GM23338 (cell line): ENCODE measurements at regions not wholly inside any gene's neighbourhood (a gene's known extent, or its start where the extent isn't known, plus 50 kb on each side); places are given as distances from the start of the nearest gene placed in this dataset.

Source experiments
- ATAC-seq: fragments of 200-7000 bp; cut with Tn5 transposase; 3 replicates; pipeline ENCODE4 v1.9.1; 2020
- DNase-seq: peaks from one replicate; pipeline ENCODE4 v3.0.0-alpha.2; 2015; ENCODE audit warnings: low spot score
- H2AFZ ChIP-seq: fragments of 200-600 bp; sonication (generic); 2 replicates; pipeline ENCODE4 v1.8.0; 2016; ENCODE audit warnings: antibody characterized with exemption, mild to moderate bottlenecking, moderate library complexity
- H3F3A ChIP-seq: fragments of 200-600 bp; sonication (generic); replicated peaks from 2 replicates; pipeline ENCODE4 v1.8.0; 2017; ENCODE audit warnings: antibody characterized with exemption, mixed run types, low read depth
- H3K27ac ChIP-seq: fragments of 200-600 bp; sonication (generic); 2 replicates; pipeline ENCODE4 v1.6.1; 2016; ENCODE audit warnings: low read depth
- H3K27me3 ChIP-seq: fragments of 200-600 bp; sonication (generic); 2 replicates; pipeline ENCODE4 v1.8.0; 2016; ENCODE audit warnings: mild to moderate bottlenecking, mixed run types, moderate library complexity; ENCODE audit not compliant: insufficient read depth
- H3K36me3 ChIP-seq: fragments of 200-600 bp; sonication (generic); 2 replicates; pipeline ENCODE4 v1.8.0; 2016; ENCODE audit warnings: mild to moderate bottlenecking; ENCODE audit not compliant: insufficient read depth
- H3K4me1 ChIP-seq: fragments of 200-600 bp; sonication (generic); 2 replicates; pipeline ENCODE4 v1.8.0; 2016; ENCODE audit warnings: mild to moderate bottlenecking, moderate library complexity; ENCODE audit not compliant: insufficient read depth
- H3K4me2 ChIP-seq: fragments of 200-600 bp; sonication (generic); 2 replicates; pipeline ENCODE4 v1.7.1; 2017; ENCODE audit warnings: mixed run types
- H3K4me3 ChIP-seq: fragments of 200-600 bp; sonication (generic); 2 replicates; pipeline ENCODE4 v1.6.1; 2016; ENCODE audit warnings: mixed run types
- H3K79me2 ChIP-seq: fragments of 200-600 bp; sonication (generic); replicated peaks from 2 replicates; pipeline ENCODE4 v1.8.0; 2017; ENCODE audit warnings: mild to moderate bottlenecking; ENCODE audit not compliant: insufficient read depth
- H3K9me2 ChIP-seq: fragments of 200-600 bp; sonication (generic); 2 replicates; pipeline ENCODE4 v1.8.0; 2017; ENCODE audit not compliant: insufficient read depth
- H4K20me1 ChIP-seq: fragments of 200-600 bp; sonication (generic); replicated peaks from 2 replicates; pipeline ENCODE4 v1.8.0; 2017; ENCODE audit warnings: mild to moderate bottlenecking; ENCODE audit not compliant: insufficient read depth
- H3K27ac Mint-ChIP-seq: 2 replicates; pipeline ENCODE4 v1.8.0; 2020; ENCODE audit warnings: inconsistent platforms, mild to moderate bottlenecking, moderate library complexity, mixed read lengths
- H3K27me3 Mint-ChIP-seq: 3 replicates; pipeline ENCODE4 v1.8.0; 2022; ENCODE audit warnings: low read depth, mild to moderate bottlenecking, moderate library complexity, mixed read lengths, inconsistent platforms; ENCODE audit not compliant: insufficient read depth, poor library complexity
- H3K36me3 Mint-ChIP-seq: 3 replicates; pipeline ENCODE4 v1.8.0; 2021; ENCODE audit warnings: low read depth, mild to moderate bottlenecking, inconsistent platforms, moderate library complexity, mixed read lengths
- H3K4me1 Mint-ChIP-seq: 3 replicates; pipeline ENCODE4 v1.8.0; 2020; ENCODE audit warnings: mild to moderate bottlenecking, inconsistent platforms, mixed read lengths
- H3K4me3 Mint-ChIP-seq: 3 replicates; pipeline ENCODE4 v1.8.0; 2021; ENCODE audit warnings: moderate library complexity, mild to moderate bottlenecking, inconsistent platforms, mixed read lengths
- H3K9me3 Mint-ChIP-seq: 3 replicates; pipeline ENCODE4 v1.8.0; 2020; ENCODE audit warnings: moderate library complexity, mild to moderate bottlenecking, inconsistent platforms, mixed read lengths
- CREB1 ChIP-seq: fragments of 250-450 bp; sonication (Bioruptor Pico); IDR thresholded peaks from 2 replicates; pipeline ENCODE4 v1.5.0; 2020; ENCODE audit warnings: low read depth, mild to moderate bottlenecking, moderate library complexity
- EZH2 ChIP-seq: fragments of 200-600 bp; sonication (generic); IDR thresholded peaks from one replicate; pipeline ENCODE4 v1.8.0; 2017; ENCODE audit warnings: antibody characterized with exemption, mild to moderate bottlenecking, low read depth; ENCODE audit not compliant: unreplicated experiment
- EZH2phosphoT487 ChIP-seq: fragments of 200-600 bp; sonication (generic); IDR thresholded peaks from one replicate; pipeline ENCODE4 v1.8.1; 2018; ENCODE audit warnings: antibody characterized with exemption; ENCODE audit not compliant: unreplicated experiment
- POLR2AphosphoS5 ChIP-seq: IDR thresholded peaks from 2 replicates; pipeline ENCODE4 v1.6.1; 2016; ENCODE audit warnings: antibody characterized with exemption, low read depth
- ZNF114 ChIP-seq: fragments of 250-450 bp; sonication (Bioruptor Pico); IDR thresholded peaks from 2 replicates; pipeline ENCODE4 v1.5.0; 2020; ENCODE audit warnings: mild to moderate bottlenecking, moderate library complexity
- ZNF331 ChIP-seq: fragments of 250-450 bp; sonication (Bioruptor Pico); IDR thresholded peaks from 2 replicates; pipeline ENCODE4 v1.5.0; 2020; ENCODE audit warnings: low read depth, mild to moderate bottlenecking, moderate library complexity
- TF ChIP-seq, protein P1 (sequence below): fragments of 250-450 bp; sonication (Bioruptor Pico); IDR thresholded peaks from 2 replicates; pipeline ENCODE4 v1.5.0; 2020; ENCODE audit warnings: mild to moderate bottlenecking, moderate library complexity
- TF ChIP-seq, protein P2 (sequence below): IDR thresholded peaks from 2 replicates; pipeline ENCODE4 v1.6.1; 2016; ENCODE audit warnings: antibody characterized with exemption

DNA sequence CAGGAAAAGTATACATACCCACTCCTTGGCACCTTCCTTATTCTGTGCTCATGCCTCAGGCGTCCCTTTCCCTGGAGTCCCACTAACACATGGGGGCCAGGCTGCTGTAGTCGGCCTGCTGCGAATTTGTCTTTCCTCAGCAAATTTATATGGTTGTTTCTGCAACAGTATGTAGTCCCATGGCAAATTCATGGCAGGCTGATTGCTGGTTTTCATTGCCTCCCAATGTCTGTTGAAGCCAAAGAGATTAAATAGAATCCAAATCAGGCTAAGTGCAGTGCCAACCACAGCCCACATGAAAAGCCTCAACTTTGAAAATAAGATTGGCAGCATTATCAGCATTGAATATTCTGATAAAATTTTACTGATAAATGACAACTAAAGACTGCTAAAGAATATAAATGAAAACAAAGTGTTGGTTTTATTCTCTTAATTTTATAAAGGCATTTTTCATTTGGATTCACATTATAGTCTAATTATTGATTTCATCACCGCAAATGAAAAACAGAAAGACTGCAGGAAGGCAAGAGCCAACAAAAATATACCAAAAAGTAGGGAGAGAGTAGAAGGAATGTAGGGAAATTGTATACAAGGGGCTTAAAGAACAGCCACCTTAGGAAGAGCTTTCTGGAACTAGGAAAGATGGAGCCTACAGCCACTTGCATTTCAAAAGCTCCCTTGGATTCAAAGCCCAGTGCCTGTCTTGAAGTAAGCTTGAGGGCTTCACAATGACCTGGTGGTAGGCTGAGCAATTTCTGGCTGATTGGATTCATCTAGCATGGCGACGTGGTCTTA lies 283.7 kb upstream of the MMADHC start:
- H3K4me1 Mint-ChIP-seq: peaks cover 3% of the 10 kb centered on the region
- Histone ChIP-seq H3K27me3 (no peaks in the 10 kb centered on the region), H3F3A (no peaks in the 10 kb centered on the region), H2AFZ (no peak overlapping the region), H3K4me1 (no peaks in the 10 kb centered on the region), H3K4me3 (no peak overlapping the region), H3K79me2 (no peaks in the 10 kb centered on the region), H3K9me2 (no peaks in the 10 kb centered on the region), H3K36me3 (no peaks in the 10 kb centered on the region), H3K27ac (no peak overlapping the region), H4K20me1 (no peaks in the 10 kb centered on the region), H3K4me2 (no peak overlapping the region)
- H3K9me3 Mint-ChIP-seq: peaks cover 4% of the 10 kb centered on the region; the same call in 1 of the 3 replicates
- no peaks in the 10 kb centered on the region for H3K36me3 Mint-ChIP-seq
- H3K27me3 Mint-ChIP-seq: no peaks in the 10 kb centered on the region
- DNase-seq: no peak
- TF ChIP-seq, protein P1, sequence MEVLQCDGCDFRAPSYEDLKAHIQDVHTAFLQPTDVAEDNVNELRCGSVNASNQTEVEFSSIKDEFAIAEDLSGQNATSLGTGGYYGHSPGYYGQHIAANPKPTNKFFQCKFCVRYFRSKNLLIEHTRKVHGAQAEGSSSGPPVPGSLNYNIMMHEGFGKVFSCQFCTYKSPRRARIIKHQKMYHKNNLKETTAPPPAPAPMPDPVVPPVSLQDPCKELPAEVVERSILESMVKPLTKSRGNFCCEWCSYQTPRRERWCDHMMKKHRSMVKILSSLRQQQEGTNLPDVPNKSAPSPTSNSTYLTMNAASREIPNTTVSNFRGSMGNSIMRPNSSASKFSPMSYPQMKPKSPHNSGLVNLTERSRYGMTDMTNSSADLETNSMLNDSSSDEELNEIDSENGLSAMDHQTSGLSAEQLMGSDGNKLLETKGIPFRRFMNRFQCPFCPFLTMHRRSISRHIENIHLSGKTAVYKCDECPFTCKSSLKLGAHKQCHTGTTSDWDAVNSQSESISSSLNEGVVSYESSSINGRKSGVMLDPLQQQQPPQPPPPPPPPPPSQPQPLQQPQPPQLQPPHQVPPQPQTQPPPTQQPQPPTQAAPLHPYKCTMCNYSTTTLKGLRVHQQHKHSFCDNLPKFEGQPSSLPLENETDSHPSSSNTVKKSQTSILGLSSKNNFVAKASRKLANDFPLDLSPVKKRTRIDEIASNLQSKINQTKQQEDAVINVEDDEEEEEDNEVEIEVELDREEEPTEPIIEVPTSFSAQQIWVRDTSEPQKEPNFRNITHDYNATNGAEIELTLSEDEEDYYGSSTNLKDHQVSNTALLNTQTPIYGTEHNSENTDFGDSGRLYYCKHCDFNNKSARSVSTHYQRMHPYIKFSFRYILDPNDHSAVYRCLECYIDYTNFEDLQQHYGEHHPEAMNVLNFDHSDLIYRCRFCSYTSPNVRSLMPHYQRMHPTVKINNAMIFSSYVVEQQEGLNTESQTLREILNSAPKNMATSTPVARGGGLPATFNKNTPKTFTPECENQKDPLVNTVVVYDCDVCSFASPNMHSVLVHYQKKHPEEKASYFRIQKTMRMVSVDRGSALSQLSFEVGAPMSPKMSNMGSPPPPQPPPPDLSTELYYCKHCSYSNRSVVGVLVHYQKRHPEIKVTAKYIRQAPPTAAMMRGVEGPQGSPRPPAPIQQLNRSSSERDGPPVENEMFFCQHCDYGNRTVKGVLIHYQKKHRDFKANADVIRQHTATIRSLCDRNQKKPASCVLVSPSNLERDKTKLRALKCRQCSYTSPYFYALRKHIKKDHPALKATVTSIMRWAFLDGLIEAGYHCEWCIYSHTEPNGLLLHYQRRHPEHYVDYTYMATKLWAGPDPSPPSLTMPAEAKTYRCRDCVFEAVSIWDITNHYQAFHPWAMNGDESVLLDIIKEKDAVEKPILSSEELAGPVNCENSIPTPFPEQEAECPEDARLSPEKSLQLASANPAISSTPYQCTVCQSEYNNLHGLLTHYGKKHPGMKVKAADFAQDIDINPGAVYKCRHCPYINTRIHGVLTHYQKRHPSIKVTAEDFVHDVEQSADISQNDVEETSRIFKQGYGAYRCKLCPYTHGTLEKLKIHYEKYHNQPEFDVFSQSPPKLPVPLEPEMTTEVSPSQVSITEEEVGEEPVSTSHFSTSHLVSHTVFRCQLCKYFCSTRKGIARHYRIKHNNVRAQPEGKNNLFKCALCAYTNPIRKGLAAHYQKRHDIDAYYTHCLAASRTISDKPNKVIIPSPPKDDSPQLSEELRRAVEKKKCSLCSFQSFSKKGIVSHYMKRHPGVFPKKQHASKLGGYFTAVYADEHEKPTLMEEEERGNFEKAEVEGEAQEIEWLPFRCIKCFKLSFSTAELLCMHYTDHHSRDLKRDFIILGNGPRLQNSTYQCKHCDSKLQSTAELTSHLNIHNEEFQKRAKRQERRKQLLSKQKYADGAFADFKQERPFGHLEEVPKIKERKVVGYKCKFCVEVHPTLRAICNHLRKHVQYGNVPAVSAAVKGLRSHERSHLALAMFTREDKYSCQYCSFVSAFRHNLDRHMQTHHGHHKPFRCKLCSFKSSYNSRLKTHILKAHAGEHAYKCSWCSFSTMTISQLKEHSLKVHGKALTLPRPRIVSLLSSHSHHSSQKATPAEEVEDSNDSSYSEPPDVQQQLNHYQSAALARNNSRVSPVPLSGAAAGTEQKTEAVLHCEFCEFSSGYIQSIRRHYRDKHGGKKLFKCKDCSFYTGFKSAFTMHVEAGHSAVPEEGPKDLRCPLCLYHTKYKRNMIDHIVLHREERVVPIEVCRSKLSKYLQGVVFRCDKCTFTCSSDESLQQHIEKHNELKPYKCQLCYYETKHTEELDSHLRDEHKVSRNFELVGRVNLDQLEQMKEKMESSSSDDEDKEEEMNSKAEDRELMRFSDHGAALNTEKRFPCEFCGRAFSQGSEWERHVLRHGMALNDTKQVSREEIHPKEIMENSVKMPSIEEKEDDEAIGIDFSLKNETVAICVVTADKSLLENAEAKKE (CRISPR knock-in tag): no peak
- TF ChIP-seq ZNF114 (CRISPR knock-in tag): no peak
- no peak overlapping the region for H3K27ac Mint-ChIP-seq
- H3K4me3 Mint-ChIP-seq: no peak overlapping the region
- no peak; the same call in 2 of the 3 replicates for ATAC-seq

DNA sequence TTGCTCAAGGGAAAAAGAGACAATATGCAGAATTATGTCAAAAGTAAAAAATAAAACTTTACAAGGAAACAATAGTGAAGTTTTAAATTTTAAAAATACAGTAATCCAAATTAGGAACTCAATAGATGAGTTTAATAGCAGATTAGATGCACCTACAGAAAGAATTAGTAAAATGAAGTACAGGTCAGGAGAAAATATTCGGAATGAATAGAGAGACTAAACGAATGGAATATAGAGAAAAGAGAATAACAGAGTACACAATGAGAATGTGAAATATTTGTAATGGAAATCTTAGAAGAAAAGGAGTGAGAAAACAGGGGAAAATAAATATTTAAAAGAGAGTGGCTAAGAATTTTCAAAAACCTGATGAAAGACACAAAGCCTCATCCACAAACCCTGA lies 275.7 kb upstream of the MMADHC start:
- no peak for DNase-seq
- ATAC-seq: no peak
- Histone ChIP-seq H3K4me3 (no peak overlapping the region), H3K9me2 (peaks cover 4% of the 10 kb centered on the region; the same call in 1 of the 2 replicates), H3F3A (no peaks in the 10 kb centered on the region), H3K27ac (no peak overlapping the region), H4K20me1 (no peaks in the 10 kb centered on the region), H3K79me2 (no peaks in the 10 kb centered on the region), H3K4me1 (no peaks in the 10 kb centered on the region), H3K4me2 (no peak overlapping the region), H3K27me3 (no peaks in the 10 kb centered on the region), H3K36me3 (no peaks in the 10 kb centered on the region), H2AFZ (no peak overlapping the region)
- H3K9me3 Mint-ChIP-seq: peaks cover 6% of the 10 kb centered on the region
- no peak overlapping the region for H3K27ac Mint-ChIP-seq
- H3K4me3 Mint-ChIP-seq: no peak overlapping the region
- no peaks in the 10 kb centered on the region for H3K27me3 Mint-ChIP-seq
- H3K4me1 Mint-ChIP-seq: 0 out of 3 replicates have a peak, but pooled peaks cover under 1% of the 10 kb centered on the region
- peaks cover 3% of the 10 kb centered on the region; the same call in 2 of the 3 replicates for H3K36me3 Mint-ChIP-seq
- TF ChIP-seq ZNF331 (CRISPR knock-in tag) (no peak), POLR2AphosphoS5 (no peak), EZH2phosphoT487 (no peak), CREB1 (no peak), EZH2 (no peak)
- TF ChIP-seq, protein P2, sequence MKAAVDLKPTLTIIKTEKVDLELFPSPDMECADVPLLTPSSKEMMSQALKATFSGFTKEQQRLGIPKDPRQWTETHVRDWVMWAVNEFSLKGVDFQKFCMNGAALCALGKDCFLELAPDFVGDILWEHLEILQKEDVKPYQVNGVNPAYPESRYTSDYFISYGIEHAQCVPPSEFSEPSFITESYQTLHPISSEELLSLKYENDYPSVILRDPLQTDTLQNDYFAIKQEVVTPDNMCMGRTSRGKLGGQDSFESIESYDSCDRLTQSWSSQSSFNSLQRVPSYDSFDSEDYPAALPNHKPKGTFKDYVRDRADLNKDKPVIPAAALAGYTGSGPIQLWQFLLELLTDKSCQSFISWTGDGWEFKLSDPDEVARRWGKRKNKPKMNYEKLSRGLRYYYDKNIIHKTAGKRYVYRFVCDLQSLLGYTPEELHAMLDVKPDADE: no peak
